ENCODE measurements at regions not wholly inside any gene's neighbourhood (a gene's known extent, or its start where the extent isn't known, plus 50 kb on each side); places are given as distances from the start of the nearest gene placed in this dataset.

GRCh38 chr11:95554911-95555310 is 234.7 kb downstream of the FAM76B start:
- TF ChIP-seq TAF1 (IDR thresholded peaks at IDR 0.05; ENCODE audit: low read depth), result no peak
- no peak for TF ChIP-seq CREB1 (IDR thresholded peaks at IDR 0.05; ENCODE audit: low read depth)
- no peak for TF ChIP-seq USF1 (IDR thresholded peaks at IDR 0.05)
- TF ChIP-seq, protein P1, sequence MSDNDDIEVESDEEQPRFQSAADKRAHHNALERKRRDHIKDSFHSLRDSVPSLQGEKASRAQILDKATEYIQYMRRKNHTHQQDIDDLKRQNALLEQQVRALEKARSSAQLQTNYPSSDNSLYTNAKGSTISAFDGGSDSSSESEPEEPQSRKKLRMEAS (IDR thresholded peaks at IDR 0.05), result no peak
- no peak for TF ChIP-seq REST (IDR thresholded peaks at IDR 0.05; ENCODE audit: low read depth)
- TF ChIP-seq NFIC (IDR thresholded peaks at IDR 0.05), result no peak
- TF ChIP-seq CEBPB (IDR thresholded peaks at IDR 0.05), result no peak
- TF ChIP-seq EGR1 (IDR thresholded peaks at IDR 0.05), result no peak
- TF ChIP-seq FOXM1 (IDR thresholded peaks at IDR 0.05; ENCODE audit: borderline replicate concordance, low read depth), result no peak
- TF ChIP-seq EP300 (IDR thresholded peaks at IDR 0.05; ENCODE audit: borderline replicate concordance), result no peak

- TF ChIP-seq CREB1 (IDR thresholded peaks at IDR 0.05; ENCODE audit: low read depth), result no peak
- TF ChIP-seq, protein P1 (IDR thresholded peaks at IDR 0.05), result no peak
- TF ChIP-seq EGR1 (IDR thresholded peaks at IDR 0.05), result no peak
- TF ChIP-seq YY1 (IDR thresholded peaks at IDR 0.05; ENCODE audit: low read depth), result no peak
- TF ChIP-seq USF1 (IDR thresholded peaks at IDR 0.05), result no peak
- TF ChIP-seq REST (IDR thresholded peaks at IDR 0.05; ENCODE audit: low read depth), result no peak
- TF ChIP-seq FOXM1 (IDR thresholded peaks at IDR 0.05; ENCODE audit: borderline replicate concordance, low read depth), result no peak
- no peak for TF ChIP-seq CEBPB (IDR thresholded peaks at IDR 0.05)
- TF ChIP-seq TCF12 (IDR thresholded peaks at IDR 0.05; ENCODE audit: low read depth), result no peak
- no peak for TF ChIP-seq TAF1 (IDR thresholded peaks at IDR 0.05; ENCODE audit: low read depth)
- no peak for TF ChIP-seq RAD21 (IDR thresholded peaks at IDR 0.05; ENCODE audit: low read depth)
- peak; percentile 35; the same call in 1 of the 2 replicates for TF ChIP-seq EP300 (IDR thresholded peaks at IDR 0.05; ENCODE audit: borderline replicate concordance)
- peak; percentile 91 for TF ChIP-seq NFIC (IDR thresholded peaks at IDR 0.05)
- peak; percentile 40 for TF ChIP-seq TEAD4 (IDR thresholded peaks at IDR 0.05)
Observed at GRCh38 chr11:95549301-95549700, 240.3 kb downstream of the FAM76B start.

GRCh38 chr11:95548416-95548815 is 241.2 kb downstream of the FAM76B start:
- TF ChIP-seq, protein P1 (IDR thresholded peaks at IDR 0.05), result no peak
- TF ChIP-seq NFIC (IDR thresholded peaks at IDR 0.05) (no peak), ZBTB7A (IDR thresholded peaks at IDR 0.05; ENCODE audit: low read depth) (no peak), FOXM1 (IDR thresholded peaks at IDR 0.05; ENCODE audit: borderline replicate concordance, low read depth) (no peak), RAD21 (IDR thresholded peaks at IDR 0.05; ENCODE audit: low read depth) (no peak), YY1 (IDR thresholded peaks at IDR 0.05; ENCODE audit: low read depth) (no peak)

DNA sequence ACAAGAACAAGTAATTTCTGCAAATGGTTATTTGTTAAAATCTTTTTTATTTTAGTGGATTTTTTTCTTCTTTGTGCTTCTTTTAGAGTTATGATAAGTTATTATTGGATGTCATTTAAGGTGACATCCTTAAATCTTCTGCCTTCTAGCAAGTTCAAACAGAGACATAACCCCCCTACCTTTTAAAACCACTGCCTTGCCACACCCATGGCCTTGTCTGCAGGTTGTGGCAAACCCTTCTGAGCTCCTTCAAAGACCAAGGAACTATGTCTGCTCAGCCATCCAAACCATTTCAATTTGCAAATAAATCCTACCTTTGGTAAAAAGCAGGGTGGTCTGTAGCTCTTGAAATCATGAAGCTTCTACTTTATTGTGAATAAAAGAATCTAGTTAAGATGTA is 241.6 kb downstream of the FAM76B start:
- TF ChIP-seq CREB1 (IDR thresholded peaks at IDR 0.05; ENCODE audit: low read depth) (no peak), EGR1 (IDR thresholded peaks at IDR 0.05) (no peak), TCF12 (IDR thresholded peaks at IDR 0.05; ENCODE audit: low read depth) (no peak), FOXM1 (IDR thresholded peaks at IDR 0.05; ENCODE audit: borderline replicate concordance, low read depth) (no peak), CEBPB (IDR thresholded peaks at IDR 0.05) (no peak), YY1 (IDR thresholded peaks at IDR 0.05; ENCODE audit: low read depth) (no peak), REST (IDR thresholded peaks at IDR 0.05; ENCODE audit: low read depth) (no peak), RAD21 (IDR thresholded peaks at IDR 0.05; ENCODE audit: low read depth) (no peak), ZBTB7A (IDR thresholded peaks at IDR 0.05; ENCODE audit: low read depth) (no peak), TEAD4 (IDR thresholded peaks at IDR 0.05) (no peak), NFIC (IDR thresholded peaks at IDR 0.05) (no peak), USF1 (IDR thresholded peaks at IDR 0.05) (no peak)
